NCI-H187 treated with DMSO at 0.1 percent for 48 hours (cell line): ENCODE measurements at regions not wholly inside any gene's neighbourhood (a gene's known extent, or its start where the extent isn't known, plus 50 kb on each side); places are given as distances from the start of the nearest gene placed in this dataset.

ENCODE experiments used
- DNase-seq: peaks from one replicate; lab custom pipeline; 2025; lab: John Stamatoyannopoulos, UW

- no peak for DNase-seq
Observed at GRCh38 chr18:34594266-34594665, 115.8 kb upstream of the DTNA start.

DNA sequence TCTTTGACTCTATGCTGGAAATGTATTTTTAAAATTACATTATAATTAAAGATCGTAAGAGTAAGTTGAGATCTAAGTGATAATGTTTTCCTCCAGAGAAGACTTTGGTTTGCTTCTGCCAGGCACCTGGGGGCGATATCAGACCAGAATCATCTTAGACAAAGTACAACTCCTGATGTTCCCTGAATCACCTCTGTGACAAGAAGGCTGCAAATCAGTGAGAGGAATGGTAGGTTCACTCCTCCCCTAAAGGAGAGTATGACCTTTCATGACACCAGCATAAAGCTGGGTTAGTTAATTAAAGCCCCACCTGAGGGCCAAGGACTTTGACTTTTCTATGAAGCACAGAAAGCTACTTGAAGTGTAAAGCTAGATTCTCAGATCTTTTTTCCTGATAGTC lies 114.4 kb upstream of the DTNA start:
- DNase-seq, result no peak

- DNase-seq, result no peak
Observed at GRCh38 chr18:34598120-34598635, 111.9 kb upstream of the DTNA start.

GRCh38 chr18:34600158-34600557 lies 109.9 kb upstream of the DTNA start:
- no peak for DNase-seq

DNA sequence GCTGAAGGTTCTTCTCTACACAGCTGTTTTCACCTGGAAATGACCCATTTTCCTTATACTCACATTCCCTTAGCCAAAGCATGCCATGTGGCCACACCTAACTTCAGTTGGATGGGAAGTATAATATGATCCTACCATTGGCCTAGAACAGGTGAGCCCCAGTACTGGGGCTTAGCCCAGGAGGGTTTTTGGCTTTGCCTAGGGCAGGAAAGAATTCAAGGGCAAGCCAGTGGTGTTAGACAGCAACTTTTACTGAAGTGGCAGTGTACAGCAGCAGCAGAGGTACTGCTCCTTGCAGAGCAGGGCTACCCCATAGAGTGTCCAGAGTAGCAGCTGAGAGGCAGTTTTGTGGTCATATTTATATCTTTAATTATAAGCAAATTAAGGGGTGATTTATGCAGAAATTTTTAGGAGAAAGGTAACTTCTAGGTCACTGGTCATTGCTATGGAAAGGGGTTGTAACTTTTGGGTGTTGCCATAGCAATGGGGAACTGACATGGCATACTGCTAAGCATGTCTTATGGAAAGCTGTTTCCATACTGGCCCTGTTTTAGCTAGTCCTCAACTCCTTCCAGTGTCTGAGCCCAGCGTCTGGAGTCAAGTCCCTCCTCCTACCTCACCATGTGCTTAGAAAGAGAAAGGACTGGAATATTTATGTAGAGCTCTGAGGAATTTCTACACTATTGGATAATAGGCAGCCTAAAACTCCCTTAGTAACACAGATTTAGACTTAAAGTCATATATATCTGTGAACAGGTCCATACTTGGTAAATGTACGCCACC lies 109.0 kb upstream of the DTNA start:
- DNase-seq, result no peak

DNA sequence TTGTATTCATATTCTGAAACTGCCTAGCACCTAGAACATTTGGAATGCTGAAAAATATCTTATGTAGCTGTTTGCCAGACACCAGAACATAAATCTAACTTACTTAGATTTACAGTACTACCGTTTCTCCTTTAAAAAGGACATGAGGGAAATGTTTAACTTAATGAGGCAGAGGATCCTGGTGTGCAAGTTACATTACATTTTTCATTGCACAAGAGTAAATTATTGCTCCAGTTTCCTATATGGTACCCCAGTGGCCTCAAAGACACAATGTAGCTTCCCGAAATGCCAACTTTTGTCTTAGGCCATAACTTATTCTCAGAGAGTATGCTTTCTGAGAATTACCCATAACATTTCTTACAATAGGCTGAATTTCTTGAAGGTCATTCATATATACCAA lies 105.5 kb upstream of the DTNA start:
- no peak for DNase-seq

DNA sequence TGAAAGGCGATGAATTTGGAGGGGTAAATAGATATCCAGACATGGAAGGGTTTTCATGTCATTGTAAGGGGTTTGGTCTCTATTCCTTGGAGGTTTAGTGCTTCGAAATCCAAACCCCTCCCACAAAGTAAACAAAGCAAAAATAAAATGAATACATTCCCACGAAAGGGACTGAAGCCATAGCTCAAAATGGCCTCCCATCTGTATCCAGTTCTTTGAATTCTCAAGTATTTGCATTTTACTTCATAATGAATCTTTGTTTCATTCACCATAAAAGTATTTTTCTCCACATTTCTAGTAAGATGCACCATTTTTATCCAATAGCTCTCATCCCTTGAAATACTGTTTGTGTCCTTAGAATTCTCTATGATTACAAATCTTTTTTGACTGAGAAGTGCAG lies 103.2 kb upstream of the DTNA start:
- no peak for DNase-seq

GRCh38 chr18:34608064-34608463 lies 102.0 kb upstream of the DTNA start:
- no peak for DNase-seq

DNA sequence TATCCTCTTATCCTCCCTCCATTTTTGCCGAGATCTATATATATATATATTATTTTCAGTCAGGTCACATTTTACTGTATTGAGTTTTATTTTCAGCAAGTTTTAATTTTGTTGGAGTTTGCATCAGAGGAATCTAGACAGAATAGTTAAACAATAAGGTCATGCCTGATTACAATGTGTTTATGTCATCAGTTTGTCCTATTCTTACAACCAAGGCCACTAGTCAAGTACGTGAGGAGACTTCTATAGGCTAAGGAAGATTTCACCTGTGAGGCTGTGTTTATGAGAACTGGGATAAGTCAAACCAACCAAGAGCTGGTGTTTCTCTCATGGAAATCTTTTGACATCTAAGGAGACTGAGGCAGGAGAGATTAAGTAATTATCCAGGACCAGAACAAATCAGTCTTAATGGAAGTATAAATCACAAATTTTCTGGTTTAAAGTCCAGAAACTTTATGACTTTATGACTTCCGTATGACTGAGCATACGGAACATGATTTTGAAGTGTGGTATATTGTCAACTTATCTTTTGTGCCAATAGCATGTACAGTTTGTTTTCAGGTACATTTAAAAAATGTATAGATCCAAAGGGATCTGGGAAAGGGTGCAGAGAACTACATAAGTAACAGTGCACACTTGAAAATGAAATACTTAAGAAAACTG lies 100.0 kb upstream of the DTNA start:
- no peak for DNase-seq

DNA sequence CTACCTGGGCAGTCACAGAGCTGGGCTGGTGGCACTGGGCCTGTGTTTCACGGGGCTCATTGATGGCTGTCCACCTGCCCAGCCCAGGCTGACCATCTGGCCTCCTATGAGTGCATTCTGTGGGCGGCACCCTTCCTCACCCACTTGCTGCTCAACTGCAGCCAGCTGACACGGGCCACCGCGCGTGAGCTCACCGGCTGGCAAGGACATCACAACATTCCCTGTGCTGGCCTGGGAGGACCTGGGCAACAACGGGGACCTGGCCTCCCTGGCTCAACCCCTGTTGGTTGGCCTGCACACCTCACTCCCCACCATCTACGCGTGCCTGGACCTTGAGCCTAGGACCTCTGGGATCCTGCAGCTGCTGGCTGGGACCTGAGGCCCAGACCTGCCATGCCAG lies 98.2 kb upstream of the DTNA start:
- DNase-seq, result no peak

- DNase-seq, result no peak
Observed at GRCh38 chr18:34620258-34620861, 89.7 kb upstream of the DTNA start.

- no peak for DNase-seq
Observed at GRCh38 chr18:34623557-34623956, 86.5 kb upstream of the DTNA start.

DNA sequence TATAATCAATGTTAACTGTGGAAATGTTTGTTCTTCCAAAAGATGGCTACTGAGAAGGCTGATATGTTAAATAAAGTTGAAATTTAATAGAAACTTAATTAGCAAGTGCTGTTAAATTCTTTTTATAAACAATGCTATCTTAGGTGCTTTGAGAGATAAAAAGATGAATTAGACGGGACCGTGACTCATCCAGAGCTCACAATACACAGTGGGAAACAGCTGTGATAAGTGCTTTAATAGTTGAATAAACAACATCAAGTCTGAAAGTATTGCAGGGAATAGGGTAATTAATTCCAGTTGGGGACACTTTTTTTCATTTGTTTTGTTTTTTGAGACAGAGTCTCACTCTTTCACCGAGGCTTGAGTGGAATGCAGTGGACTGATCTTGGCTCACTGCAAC lies 85.5 kb upstream of the DTNA start:
- DNase-seq, result no peak

- no peak for DNase-seq
Observed at GRCh38 chr18:34626404-34627136, 83.5 kb upstream of the DTNA start.

- no peak for DNase-seq
Observed at GRCh38 chr18:34627137-34627920, 82.8 kb upstream of the DTNA start.

- no peak for DNase-seq
Observed at GRCh38 chr18:34631093-34631966, 78.8 kb upstream of the DTNA start.

- DNase-seq, result no peak
Observed at GRCh38 chr18:34632321-34632720, 77.8 kb upstream of the DTNA start.

GRCh38 chr18:34633368-34633767 lies 76.7 kb upstream of the DTNA start:
- DNase-seq, result no peak

- no peak for DNase-seq
Observed at GRCh38 chr18:34637094-34637801, 72.8 kb upstream of the DTNA start.

DNA sequence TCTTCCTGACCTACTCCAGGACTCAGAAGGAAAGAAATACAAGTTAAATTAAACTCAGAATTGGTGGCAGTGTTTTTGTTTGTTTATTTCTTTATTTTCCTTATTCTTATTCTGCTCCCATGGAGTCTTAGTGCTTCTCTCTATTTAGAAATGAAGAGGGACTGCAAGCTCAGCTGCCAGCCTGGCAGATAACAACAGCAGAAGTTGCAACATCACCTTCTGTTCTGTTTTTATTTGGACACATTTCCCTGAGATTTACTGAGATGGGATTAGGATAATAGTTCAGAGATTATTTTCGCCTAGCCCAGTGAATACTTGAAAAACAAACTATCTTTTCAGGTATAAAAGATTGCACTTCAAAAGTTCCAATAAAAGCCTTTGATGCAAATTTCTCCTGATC lies 70.4 kb upstream of the DTNA start:
- DNase-seq, result no peak
